ENCODE measurements at regions not wholly inside any gene's neighbourhood (a gene's known extent, or its start where the extent isn't known, plus 50 kb on each side); places are given as distances from the start of the nearest gene placed in this dataset.
A peak's percentile ranks its signal among the peaks of the same experiment; 100 is the strongest.

- TF ChIP-seq POLR2A (IDR thresholded peaks at IDR 0.05) (no peak), POLR2AphosphoS5 (IDR thresholded peaks at IDR 0.05) (peak in 2 of 3 donors; percentile 55 to 67), CTCF (IDR thresholded peaks at IDR 0.05 in 8 of 11, conservative IDR thresholded peaks at IDR 0.05 in 3 of 11) (no peak)
These were observed 101.9 kb downstream of the RFLNA start for GRCh38 chr12:124396544-124397398.
